ENCODE measurements at regions not wholly inside any gene's neighbourhood (a gene's known extent, or its start where the extent isn't known, plus 50 kb on each side); places are given as distances from the start of the nearest gene placed in this dataset.

DNA sequence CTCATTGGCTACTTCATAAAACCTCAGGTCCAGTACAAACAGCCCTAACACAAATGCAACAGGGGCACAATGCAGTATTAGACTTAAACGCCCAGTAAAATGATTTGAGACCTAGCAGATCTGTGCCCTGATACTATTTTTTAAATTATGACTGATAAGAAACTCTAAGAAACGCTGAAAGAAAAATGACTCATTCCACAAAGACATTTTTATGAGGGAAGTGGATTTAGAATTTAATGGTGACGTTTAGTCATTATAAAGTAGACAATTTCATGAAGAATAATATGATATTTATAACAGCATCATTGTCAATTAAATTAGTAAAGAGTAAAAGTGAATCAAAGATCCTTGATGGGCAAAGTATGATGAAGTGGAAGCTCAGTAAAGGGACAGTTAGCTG lies 80.4 kb upstream of the DHX40 start:
- TF ChIP-seq, protein P1, sequence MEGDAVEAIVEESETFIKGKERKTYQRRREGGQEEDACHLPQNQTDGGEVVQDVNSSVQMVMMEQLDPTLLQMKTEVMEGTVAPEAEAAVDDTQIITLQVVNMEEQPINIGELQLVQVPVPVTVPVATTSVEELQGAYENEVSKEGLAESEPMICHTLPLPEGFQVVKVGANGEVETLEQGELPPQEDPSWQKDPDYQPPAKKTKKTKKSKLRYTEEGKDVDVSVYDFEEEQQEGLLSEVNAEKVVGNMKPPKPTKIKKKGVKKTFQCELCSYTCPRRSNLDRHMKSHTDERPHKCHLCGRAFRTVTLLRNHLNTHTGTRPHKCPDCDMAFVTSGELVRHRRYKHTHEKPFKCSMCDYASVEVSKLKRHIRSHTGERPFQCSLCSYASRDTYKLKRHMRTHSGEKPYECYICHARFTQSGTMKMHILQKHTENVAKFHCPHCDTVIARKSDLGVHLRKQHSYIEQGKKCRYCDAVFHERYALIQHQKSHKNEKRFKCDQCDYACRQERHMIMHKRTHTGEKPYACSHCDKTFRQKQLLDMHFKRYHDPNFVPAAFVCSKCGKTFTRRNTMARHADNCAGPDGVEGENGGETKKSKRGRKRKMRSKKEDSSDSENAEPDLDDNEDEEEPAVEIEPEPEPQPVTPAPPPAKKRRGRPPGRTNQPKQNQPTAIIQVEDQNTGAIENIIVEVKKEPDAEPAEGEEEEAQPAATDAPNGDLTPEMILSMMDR (IDR thresholded peaks at IDR 0.05 in 8 of 11, conservative IDR thresholded peaks at IDR 0.05 in 3 of 11): no peak
- TF ChIP-seq POLR2A (IDR thresholded peaks at IDR 0.05) (no peak), POLR2AphosphoS5 (IDR thresholded peaks at IDR 0.05) (no peak)
